Activated T-cell treated with anti-CD3 and anti-CD28 coated beads, Interleukin-2, amount 50 U/mL, for 48 hours (primary cell): ENCODE measurements at regions not wholly inside any gene's neighbourhood (a gene's known extent, or its start where the extent isn't known, plus 50 kb on each side); places are given as distances from the start of the nearest gene placed in this dataset.
"Not testable (repeated sequence)": the region's sequence is repeated elsewhere in the genome, so short reads cannot be mapped to it uniquely, and the experiment has no call there.

ENCODE experiments used
- DNase-seq, 2 experiments: peaks; one replicate each; pipeline ENCODE4 v3.0.0-alpha.2; 2020

GRCh38 chr13:31522396-31522795, 216.9 kb upstream of the RXFP2 start:
- no peak for DNase-seq

DNA sequence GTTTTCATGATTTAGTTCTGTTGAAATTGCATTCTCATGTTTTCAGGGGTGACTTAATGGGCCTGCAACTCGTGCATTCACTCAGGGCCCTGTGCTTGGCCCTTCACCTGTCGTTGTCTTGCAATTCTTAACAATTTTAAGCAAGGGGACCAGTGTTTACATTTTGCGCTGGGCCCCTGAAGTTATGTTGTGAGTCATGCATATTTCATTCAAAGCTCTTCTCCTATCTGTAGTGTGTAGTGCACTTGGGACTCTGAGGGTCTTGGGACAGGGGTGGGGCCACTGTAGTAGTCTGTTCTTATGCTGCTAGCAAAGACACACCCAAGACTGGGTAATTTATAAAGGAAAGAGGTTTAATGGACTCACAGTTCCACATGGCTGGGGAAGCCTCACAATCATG, 211.2 kb upstream of the RXFP2 start:
- DNase-seq = no peak

- DNase-seq = no peak
Observed at GRCh38 chr13:31528758-31529157, 210.6 kb upstream of the RXFP2 start.

GRCh38 chr13:31530922-31531321, 208.4 kb upstream of the RXFP2 start:
- no peak for DNase-seq

GRCh38 chr13:31537052-31537451, 202.3 kb upstream of the RXFP2 start:
- DNase-seq = no peak

DNA sequence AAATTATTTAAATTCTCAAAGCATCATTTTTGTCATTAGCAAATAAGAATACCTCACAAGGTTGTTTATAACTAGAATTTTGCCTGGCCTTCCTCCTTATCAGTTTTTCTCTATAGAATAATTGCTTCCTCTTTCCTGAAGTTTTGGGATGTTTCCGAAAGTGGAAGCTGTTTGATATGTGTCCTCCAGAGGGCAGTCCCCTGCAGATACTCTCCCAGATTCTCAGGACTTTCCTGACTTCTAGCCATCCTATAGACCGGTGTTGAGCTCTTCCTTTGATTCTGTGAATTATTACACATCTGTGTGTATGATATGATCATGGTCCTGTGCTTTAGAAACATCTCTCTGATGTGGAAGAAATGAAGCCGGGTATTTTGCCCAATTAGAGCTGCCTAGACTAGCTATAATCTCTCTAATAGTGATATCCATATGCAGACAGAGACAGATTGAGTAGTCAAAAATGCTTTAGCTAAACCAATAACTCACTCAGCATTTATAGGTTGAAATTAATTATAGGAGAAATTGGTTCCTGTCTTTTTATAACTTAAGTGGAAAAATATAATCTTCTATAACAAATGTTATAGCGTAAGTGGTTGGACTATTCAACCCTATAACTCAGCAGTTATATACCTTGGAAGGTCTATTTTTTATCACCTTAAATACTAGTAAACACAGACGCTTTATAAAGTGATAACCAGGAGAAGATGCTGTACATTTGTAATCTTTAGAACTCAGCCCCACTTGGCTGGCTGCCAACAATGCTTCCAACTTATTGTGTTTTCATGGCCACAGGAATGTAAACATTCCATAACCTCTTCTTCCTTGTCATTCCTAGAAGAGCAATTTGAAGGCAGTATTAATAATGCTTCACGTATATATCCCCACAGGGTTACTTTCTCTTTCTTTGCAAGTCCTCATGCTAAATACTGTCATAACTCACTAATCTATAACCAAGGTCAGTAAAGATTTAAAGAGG, 201.0 kb upstream of the RXFP2 start:
- DNase-seq = no peak

- no peak for DNase-seq
Observed at GRCh38 chr13:31540281-31540680, 199.0 kb upstream of the RXFP2 start.

- no peak for DNase-seq
Observed at GRCh38 chr13:31543190-31543589, 196.1 kb upstream of the RXFP2 start.

GRCh38 chr13:31545616-31546015, 193.7 kb upstream of the RXFP2 start:
- no peak for DNase-seq

GRCh38 chr13:31556376-31556775, 182.9 kb upstream of the RXFP2 start:
- DNase-seq = no peak

DNA sequence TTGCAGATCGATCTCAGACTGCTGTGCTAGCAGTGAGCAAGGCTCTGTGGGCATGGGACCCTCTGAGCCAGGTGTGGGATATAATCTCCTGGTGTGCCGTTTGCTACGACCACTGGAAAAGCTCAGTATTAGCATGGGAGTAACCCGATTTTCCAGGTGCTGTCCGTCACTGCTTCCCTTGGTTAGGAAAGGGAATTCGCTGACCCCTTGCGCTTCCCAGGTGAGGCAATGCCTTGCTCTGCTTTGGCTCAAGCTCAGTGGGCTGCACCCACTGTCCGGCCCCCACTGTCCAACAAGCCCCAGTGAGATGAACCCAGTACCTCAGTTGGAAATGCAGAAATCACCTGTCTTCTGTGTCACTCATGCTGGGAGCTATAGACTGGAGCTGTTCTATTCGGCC, 155.1 kb upstream of the RXFP2 start:
- not testable (repeated sequence) for DNase-seq

GRCh38 chr13:31587698-31588266, 151.5 kb upstream of the RXFP2 start:
- DNase-seq = no peak

DNA sequence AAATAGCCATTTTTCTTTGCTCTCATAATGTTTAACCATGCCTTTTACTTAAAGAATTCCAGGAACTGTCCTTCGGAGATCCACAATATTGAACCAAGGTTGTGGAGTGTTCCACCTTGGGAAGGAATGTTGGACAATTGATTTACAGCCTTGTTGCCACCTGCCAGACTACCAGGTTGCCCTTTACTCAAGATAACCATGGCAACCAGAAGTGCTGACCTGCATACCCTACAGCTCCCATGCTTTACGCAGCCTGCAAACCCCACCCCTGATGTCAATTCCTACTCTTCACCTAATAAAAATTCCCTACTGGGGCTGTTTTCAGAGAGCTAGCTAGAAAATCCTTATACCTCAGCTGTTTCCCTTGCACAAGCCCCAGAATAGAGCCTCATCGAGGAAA, 151.0 kb upstream of the RXFP2 start:
- no peak for DNase-seq

DNA sequence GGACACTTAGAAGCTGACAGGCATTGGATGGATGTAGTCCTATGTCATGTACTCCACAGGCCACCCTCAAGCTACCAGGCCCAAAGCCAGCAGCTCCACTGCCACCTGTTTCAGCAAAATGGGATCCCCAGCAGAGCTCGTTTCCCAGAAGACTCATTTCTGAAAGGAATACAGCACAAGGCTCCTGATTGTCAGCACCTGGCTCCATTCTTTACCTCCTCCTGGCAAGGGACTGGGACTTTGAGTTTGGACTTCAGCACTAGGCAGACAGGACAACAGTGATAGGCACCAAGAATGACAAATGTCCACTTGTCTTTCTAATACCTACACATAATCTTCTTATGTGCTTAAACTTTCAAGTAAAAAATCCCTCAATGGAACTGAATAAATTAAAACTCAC, 150.4 kb upstream of the RXFP2 start:
- DNase-seq = no peak

DNA sequence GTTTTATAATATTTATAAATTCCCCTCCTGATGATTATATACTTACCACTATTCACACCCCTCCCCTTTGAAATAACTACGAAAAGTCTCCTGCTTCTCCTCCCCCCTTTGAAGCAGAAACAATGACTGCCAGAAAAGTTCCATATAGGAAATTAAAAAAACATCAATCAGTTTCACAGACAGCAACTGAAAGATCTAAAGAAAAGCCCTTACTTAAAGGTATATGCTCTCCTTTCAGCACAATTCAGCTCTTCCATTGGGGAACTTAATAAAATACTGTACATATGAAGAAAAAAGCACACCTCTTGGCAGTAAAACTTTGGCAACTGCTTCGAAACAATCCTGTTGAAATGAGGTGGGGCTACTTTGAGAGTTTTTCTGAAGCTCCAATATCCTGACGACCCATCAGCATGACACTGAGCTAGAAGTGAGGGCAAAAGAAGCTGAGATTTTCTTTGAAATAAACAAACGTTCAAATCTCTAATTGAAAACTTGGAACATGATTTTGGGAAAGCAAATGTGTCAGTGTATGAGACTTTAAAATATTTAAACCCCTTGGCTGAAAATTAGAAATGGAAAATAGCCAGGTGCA, 147.6 kb upstream of the RXFP2 start:
- DNase-seq = no peak

- DNase-seq = no peak
Observed at GRCh38 chr13:31594056-31594455, 145.3 kb upstream of the RXFP2 start.

DNA sequence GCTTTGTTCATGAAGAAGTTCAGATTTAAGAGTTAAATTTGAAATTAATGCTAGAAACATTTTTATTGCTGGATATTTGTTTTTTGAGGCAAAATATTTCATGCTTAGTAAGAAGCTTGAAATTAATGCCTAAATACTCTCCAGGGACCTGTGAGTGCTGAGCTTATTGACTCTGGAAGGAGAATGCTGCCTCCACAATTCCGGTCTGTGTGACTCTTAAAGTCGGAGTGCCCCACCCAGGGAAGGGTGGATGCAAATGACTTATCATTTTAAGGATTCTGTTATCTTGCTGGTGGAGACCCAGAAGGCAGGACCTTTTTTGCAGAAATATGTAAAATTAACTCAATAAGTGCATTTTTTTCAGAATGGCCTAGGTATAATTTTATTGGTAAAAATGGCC, 143.8 kb upstream of the RXFP2 start:
- no peak for DNase-seq

GRCh38 chr13:31598990-31599389, 140.3 kb upstream of the RXFP2 start:
- no peak for DNase-seq

DNA sequence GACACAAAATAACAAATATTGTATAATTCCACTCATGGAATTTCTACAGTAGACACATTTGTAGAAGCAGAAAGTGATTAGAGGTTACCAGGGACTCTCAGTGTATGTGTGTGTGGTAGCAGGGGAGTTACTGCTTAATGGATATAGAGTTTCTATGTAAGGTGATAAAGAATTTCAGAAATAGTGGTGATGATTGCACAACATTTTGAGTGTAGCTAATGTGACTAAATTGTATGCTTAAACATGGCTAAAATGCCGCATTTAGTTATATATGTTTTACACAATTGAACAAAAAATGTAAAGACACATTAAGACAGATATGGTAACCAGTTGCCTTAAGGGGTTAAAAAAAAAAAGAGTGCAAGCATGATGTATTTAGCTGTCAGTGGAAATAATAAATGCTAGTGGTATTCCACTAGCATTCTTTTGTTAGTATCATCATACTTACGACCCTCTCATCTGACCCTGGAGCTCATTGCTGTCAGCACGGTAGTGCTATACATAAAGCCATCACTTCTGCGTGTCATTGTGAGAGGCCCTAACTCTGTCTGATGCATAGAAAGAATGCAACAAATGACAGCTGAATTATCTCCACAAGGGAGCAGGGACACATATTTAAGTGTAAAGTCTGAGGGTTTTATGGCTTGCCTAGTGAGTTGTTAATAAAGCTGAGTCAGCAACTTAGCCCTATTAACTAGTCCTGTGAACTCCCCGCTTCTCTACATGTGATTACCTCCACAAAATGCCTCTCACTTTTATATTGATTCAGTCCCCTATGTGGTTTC, 134.1 kb upstream of the RXFP2 start:
- DNase-seq = no peak

DNA sequence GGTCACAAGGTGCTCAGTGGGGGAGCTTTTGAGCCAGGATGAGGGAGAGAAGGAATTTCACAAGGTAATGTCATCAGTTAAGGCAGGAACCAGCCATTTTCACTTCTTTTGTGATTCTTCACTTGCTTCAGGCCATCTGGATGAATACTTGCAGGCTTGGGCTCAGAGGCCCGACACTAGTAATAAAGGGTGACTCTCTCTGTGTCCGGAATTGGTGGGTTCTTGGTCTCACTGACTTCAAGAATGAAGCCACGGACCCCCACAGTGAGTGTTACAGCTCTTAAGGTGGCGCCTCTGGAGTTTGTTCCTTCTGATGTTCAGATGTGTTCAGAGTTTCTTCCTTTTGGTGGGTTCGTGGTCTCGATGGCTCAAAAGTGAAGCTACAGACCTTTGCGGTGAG, 131.8 kb upstream of the RXFP2 start:
- not testable (repeated sequence) for DNase-seq

GRCh38 chr13:31608780-31609179, 130.5 kb upstream of the RXFP2 start:
- DNase-seq = not testable (repeated sequence)

GRCh38 chr13:31610270-31610998, 128.9 kb upstream of the RXFP2 start:
- no peak for DNase-seq

DNA sequence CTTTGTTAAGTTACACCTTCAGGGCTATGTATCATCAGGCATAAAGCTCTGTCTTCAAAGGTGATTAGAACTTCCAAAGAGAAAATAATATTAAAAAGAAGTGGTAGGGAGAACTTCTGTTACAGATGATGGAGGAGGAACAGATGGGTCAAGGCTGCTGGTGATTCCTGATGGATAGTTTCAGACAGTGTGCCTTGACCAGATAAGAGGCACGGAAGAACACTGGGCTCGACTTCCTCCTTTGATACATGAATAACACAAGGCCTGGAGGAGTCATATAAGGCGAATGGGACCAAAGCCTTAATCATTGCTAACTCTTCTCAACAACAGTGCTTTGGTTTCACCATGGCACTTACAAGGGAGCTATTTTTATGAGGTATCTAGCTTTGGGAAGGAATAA, 128.1 kb upstream of the RXFP2 start:
- DNase-seq = no peak
